Right renal cortex interstitium (tissue), 3 donors: ENCODE measurements at regions not wholly inside any gene's neighbourhood (a gene's known extent, or its start where the extent isn't known, plus 50 kb on each side); places are given as distances from the start of the nearest gene placed in this dataset.

Experiments
- DNase-seq, 3 donors: peaks; one replicate each; pipeline ENCODE4 v3.0.0-alpha.2; 2013; ENCODE audit warnings: low read depth in 3 of 3, low spot score in 2 of 3

GRCh38 chr2:65490222-65490621, 57.8 kb upstream of the SPRED2 start:
- no peak for DNase-seq

- no peak for DNase-seq
These were observed 56.9 kb upstream of the SPRED2 start for GRCh38 chr2:65489269-65489668.

GRCh38 chr2:65488527-65488926, 56.1 kb upstream of the SPRED2 start:
- no peak for DNase-seq

- DNase-seq, result no peak
These were observed 55.0 kb upstream of the SPRED2 start for GRCh38 chr2:65487404-65487803.

GRCh38 chr2:65486802-65487201, 54.4 kb upstream of the SPRED2 start:
- no peak for DNase-seq

GRCh38 chr2:65486282-65486681, 53.9 kb upstream of the SPRED2 start:
- no peak for DNase-seq

- no peak for DNase-seq
These were observed 53.4 kb upstream of the SPRED2 start for GRCh38 chr2:65485839-65486238.

- DNase-seq, result no peak
These were observed 51.4 kb upstream of the SPRED2 start for GRCh38 chr2:65483763-65484162.

GRCh38 chr2:65482971-65483370, 50.6 kb upstream of the SPRED2 start:
- no peak for DNase-seq
